Right renal pelvis (tissue), 4 donors: ENCODE measurements at regions not wholly inside any gene's neighbourhood (a gene's known extent, or its start where the extent isn't known, plus 50 kb on each side); places are given as distances from the start of the nearest gene placed in this dataset.

ENCODE experiments used
- DNase-seq, 4 donors: peaks; one replicate each; pipeline ENCODE4 v3.0.0-alpha.2; 2013; ENCODE audit warnings: low read depth in 4 of 4, low spot score in 3 of 4, missing footprints in 1 of 4

GRCh38 chr2:10183146-10183675 is 60.7 kb downstream of the RRM2 start:
- DNase-seq = no peak

GRCh38 chr2:10184421-10184820 is 61.9 kb downstream of the RRM2 start:
- no peak for DNase-seq

- DNase-seq = no peak
These were observed 62.5 kb downstream of the RRM2 start for GRCh38 chr2:10185046-10185445.

DNA sequence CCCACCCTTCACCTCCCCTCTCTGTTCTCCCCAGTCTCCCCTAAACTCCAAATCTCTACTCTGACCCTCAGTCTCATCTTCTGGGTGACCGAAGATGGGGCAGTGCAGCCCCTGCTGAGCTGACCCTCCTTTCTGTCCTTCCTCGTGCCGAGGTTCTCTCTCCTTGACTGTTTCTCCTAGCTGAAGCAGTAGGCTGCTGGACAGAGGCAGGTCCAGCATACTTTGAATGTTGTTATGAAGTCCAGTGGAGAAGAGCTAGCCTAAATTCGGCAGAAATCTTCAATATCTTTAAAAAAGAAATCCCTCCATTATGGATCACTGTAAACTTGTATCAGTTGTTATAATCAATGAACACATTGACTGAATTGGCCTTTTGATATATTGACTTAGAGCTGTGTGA is 63.2 kb downstream of the RRM2 start:
- no peak for DNase-seq

DNA sequence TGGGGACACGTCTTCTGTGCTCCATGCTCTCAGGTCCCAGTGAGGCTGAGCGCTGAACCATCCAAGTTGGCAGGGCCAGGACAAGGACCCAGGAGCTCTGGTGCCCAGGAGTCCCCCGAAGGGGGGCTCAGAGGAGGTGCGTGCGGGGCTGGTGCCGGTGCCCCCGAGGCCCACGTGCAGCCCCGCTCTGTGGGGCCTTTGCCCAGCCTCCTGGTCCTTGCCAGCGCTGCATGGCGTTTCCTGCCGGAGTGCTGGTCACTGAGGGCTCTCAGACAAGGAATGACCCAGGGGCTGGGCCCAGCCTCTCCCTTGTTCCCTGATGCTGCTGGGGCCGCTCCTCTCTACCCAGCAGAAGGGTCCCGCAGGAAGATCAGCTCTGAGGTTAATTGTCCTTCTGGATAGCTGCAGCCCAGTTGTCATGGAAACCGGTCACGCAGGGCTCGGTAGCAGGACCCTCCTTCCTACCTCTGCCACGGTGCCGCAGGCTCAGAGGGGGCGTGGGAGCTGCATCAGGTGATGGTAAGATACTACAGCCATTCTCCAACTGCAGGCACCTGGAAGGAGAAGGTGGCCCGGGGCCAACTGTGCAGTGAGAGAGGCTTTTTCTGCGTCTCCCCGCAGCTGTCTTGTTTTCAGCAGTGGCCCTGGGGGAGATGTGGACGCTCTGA is 64.5 kb downstream of the RRM2 start:
- no peak for DNase-seq

- DNase-seq = no peak
These were observed 65.1 kb downstream of the RRM2 start for GRCh38 chr2:10187661-10188060.

GRCh38 chr2:10188211-10188610 is 65.7 kb downstream of the RRM2 start:
- no peak for DNase-seq

DNA sequence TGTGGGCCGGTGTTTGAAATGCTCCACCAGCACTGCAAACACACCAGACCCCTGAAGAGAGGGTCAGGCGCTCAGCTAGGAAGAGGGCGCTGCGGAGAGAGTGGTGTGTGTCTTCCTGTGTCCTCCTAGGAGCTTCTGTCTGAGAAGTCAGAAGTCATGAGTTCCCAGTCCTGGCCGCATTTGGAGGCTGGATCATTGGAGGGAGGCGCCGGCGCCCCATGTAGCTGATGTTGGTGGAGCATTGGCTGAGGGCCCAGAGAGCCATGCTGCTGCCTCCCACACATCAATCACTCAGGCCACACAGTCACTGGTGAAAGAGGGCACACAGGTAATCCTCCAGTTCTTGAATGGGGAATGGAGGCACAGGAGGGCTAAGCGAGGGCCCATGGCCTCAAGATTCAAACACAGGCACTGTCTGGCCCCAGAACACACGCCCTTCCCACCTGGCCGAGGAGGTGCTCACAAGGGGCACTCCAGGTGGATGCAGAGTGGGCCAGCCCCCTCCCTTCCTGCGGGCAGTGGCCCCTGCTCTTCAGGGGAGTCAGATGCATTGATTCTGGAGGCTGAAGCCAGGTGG is 66.3 kb downstream of the RRM2 start:
- DNase-seq = no peak

GRCh38 chr2:10190255-10190654 is 67.7 kb downstream of the RRM2 start:
- no peak for DNase-seq

DNA sequence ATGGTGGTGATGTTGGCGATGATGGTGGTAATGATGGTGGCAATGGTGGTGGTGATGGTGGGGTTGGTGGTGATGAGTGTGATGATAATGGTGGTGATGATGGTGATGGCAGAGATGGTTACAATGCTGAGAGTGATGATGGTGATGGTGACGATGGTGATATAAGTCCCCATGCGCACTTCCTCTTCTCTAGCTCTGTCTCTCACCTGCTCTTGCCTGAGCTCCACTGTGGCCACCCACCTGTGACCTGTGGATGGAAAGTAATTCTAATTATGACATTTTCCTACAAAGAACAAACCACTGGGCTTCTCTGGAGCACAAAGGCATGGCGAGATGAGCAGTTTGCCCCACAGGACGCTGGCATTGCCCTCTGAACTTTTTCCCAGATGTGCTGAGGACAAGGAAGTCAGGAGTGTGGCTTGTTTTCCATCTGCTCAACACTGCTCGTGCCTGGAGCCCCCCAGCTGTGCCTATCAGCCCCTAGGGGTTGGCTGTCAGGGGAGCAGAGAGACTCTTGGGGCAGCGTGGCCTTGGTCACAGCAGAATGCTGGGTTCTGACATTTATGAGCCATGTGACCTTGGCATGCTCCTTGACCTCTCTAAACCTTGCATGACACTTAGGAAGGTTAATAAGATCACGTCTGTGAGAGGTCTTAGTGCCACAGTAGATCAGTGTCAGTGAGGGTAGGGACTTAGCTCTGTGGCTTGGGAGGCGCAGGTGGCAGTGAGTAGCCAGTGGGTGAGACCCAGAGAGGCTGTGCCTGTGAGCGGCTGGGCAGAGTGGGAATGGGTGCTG is 68.4 kb downstream of the RRM2 start:
- DNase-seq = no peak

GRCh38 chr2:10191554-10191953 is 69.0 kb downstream of the RRM2 start:
- no peak for DNase-seq

DNA sequence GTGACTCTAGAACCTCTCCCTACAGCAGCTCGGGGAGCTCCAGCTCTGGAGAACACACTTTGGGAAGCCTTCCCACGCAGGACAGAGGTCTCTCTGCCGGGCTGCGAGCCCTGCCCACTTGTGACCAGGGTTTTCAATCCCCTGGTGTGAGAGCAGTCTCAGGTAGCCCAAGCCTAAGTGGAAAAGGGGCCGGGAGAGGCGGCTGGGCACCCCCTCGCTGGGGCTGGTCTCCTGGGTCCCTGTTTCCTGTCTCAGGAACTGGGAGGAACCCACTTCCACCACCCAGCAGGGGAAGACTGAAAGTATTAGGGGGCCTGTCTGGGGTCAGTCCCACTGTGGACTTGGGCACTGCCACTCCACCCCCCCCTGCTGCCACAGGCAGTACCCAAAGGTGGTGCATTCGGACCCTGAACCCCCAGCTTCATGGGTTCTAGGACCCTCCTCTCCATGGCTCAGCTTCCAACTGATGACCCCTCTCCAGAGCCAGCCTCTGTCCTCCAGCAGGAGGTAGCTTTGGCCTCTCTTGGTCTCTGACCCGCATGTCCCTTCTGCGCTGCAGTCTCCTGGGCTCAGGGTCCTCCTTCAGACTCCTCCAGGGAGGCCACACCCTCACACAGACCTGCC is 70.0 kb downstream of the RRM2 start:
- no peak for DNase-seq

GRCh38 chr2:10193276-10193795 is 70.8 kb downstream of the RRM2 start:
- no peak for DNase-seq

GRCh38 chr2:10193851-10194820 is 71.6 kb downstream of the RRM2 start:
- no peak for DNase-seq

DNA sequence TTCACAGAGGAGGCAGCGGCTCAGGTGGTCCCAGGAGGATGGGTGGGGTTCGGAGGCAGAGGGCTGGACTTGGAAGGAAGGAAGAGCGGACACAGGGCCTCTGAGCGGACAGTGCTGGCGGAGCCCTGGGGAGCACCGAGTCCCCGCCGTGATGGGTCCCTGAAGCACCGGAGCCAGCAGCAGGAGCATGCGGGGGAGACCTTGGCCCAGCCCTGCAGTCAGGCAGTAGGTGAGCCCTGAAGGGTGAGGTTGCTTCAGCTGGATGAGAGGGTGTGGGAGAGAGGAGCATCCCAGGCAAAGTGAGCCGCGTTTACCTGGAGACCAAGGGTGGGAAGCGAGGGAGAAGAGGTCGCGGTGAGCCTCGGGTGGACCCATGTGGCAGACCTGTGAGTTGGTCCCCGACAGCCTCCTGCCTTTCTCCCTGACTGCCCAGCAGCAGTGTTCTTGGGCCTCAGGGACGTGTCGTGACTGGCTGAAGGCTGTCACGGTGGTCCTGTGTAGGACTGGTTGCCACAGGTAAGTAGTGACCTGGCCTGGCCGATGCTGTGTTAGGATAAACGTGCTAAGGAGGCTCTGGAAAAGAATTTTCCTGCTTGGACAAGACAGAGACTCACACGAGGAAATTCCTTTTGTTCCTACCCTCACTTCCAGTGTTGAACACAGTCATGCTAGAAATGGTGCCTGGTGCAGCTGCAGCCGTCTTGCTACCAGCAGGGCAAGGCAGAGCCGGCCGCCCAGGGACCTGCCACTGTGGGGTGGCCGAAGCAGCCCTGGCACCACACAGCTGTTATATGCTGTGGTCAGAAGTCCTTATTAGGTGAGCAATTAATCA is 73.0 kb downstream of the RRM2 start:
- DNase-seq = no peak

- DNase-seq = no peak
These were observed 73.8 kb downstream of the RRM2 start for GRCh38 chr2:10196110-10196892.

- no peak for DNase-seq
These were observed 74.6 kb downstream of the RRM2 start for GRCh38 chr2:10196948-10197696.

- no peak for DNase-seq
These were observed 75.1 kb downstream of the RRM2 start for GRCh38 chr2:10197697-10198076.
